GM18508 (cell line): ENCODE measurements at regions not wholly inside any gene's neighbourhood (a gene's known extent, or its start where the extent isn't known, plus 50 kb on each side); places are given as distances from the start of the nearest gene placed in this dataset.
"Not testable (repeated sequence)": the region's sequence is repeated elsewhere in the genome, so short reads cannot be mapped to it uniquely, and the experiment has no call there.

ENCODE experiments used
- ATAC-seq: cut with Tn5 transposase; IDR thresholded peaks from one replicate; pipeline ENCODE4 v1.9.1; 2021; ENCODE audit warnings: moderate number of reproducible peaks; ENCODE audit not compliant: insufficient read depth, unreplicated experiment

GRCh38 chr6:103534095-103534494 is 1325.6 kb downstream of the HACE1 start:
- no peak for ATAC-seq

- no peak for ATAC-seq
Measured at GRCh38 chr6:103522045-103522444, 1337.7 kb downstream of the HACE1 start.

- ATAC-seq = no peak
Measured at GRCh38 chr6:103516336-103516735, 1343.4 kb downstream of the HACE1 start.

GRCh38 chr6:103507052-103507451 is 1352.7 kb downstream of the HACE1 start:
- ATAC-seq = no peak

- ATAC-seq = no peak
Measured at GRCh38 chr6:103505155-103505518, 1354.6 kb downstream of the HACE1 start.

GRCh38 chr6:103504501-103505154 is 1355.1 kb downstream of the HACE1 start:
- no peak for ATAC-seq

GRCh38 chr6:103496588-103496987 is 1363.1 kb downstream of the HACE1 start:
- not testable (repeated sequence) for ATAC-seq

- ATAC-seq = no peak
Measured at GRCh38 chr6:103456652-103457051, 1403.1 kb downstream of the HACE1 start.

- no peak for ATAC-seq
Measured at GRCh38 chr6:103455275-103455674, 1404.4 kb downstream of the HACE1 start.

GRCh38 chr6:103409475-103409874 is 1450.2 kb downstream of the HACE1 start:
- no peak for ATAC-seq

- ATAC-seq = no peak
Measured at GRCh38 chr6:103405321-103405720, 1454.4 kb downstream of the HACE1 start.

- ATAC-seq = no peak
Measured at GRCh38 chr6:103404799-103405198, 1454.9 kb downstream of the HACE1 start.

GRCh38 chr6:103396768-103397167 is 1463.0 kb downstream of the HACE1 start:
- ATAC-seq = no peak

- ATAC-seq = no peak
Measured at GRCh38 chr6:103379272-103379671, 1480.4 kb downstream of the HACE1 start.

- ATAC-seq = no peak
Measured at GRCh38 chr6:103367212-103367611, 1492.5 kb downstream of the HACE1 start.

- ATAC-seq = no peak
Measured at GRCh38 chr6:103356531-103356930, 1503.2 kb downstream of the HACE1 start.

- ATAC-seq = no peak
Measured at GRCh38 chr6:103344554-103345163, 1515.1 kb downstream of the HACE1 start.

- no peak for ATAC-seq
Measured at GRCh38 chr6:103335412-103335811, 1524.3 kb downstream of the HACE1 start.

GRCh38 chr6:103326760-103327757 is 1532.7 kb downstream of the HACE1 start:
- ATAC-seq = no peak

- ATAC-seq = no peak
Measured at GRCh38 chr6:103313432-103313831, 1546.3 kb downstream of the HACE1 start.

GRCh38 chr6:103294376-103294775 is 1565.3 kb downstream of the HACE1 start:
- not testable (repeated sequence) for ATAC-seq
